Activated CD4-positive, alpha-beta memory T cell treated with anti-CD3 and anti-CD28 coated beads for 36 hours (primary cell): ENCODE measurements at regions not wholly inside any gene's neighbourhood (a gene's known extent, or its start where the extent isn't known, plus 50 kb on each side); places are given as distances from the start of the nearest gene placed in this dataset.

Source experiments
- CTCF ChIA-PET: fragments of 350-600 bp; sonication (Branson Sonifier 250); formaldehyde crosslinking; loops from one replicate; lab custom pipeline; 2021; ENCODE audit warnings: antibody characterized with exemption, inconsistent platforms; lab: Charles Lee
- POLR2A ChIA-PET: fragments of 350-600 bp; sonication (Branson Sonifier 250); formaldehyde crosslinking; loops from one replicate; lab custom pipeline; 2021; ENCODE audit warnings: antibody characterized with exemption; lab: Charles Lee
- DNase-seq: peaks from one replicate; pipeline ENCODE4 v3.0.0-alpha.2; 2020
- H3K27ac Mint-ChIP-seq: one replicate; pipeline ENCODE4 v1.8.0; 2021; ENCODE audit warnings: mixed read lengths
- H3K27me3 Mint-ChIP-seq: one replicate; pipeline ENCODE4 v1.8.0; 2021; ENCODE audit warnings: mixed read lengths
- H3K36me3 Mint-ChIP-seq: one replicate; pipeline ENCODE4 v1.8.0; 2021; ENCODE audit warnings: mixed read lengths
- H3K4me1 Mint-ChIP-seq: one replicate; pipeline ENCODE4 v1.8.0; 2021; ENCODE audit warnings: low read depth, mixed read lengths
- H3K4me3 Mint-ChIP-seq: one replicate; pipeline ENCODE4 v1.8.0; 2021; ENCODE audit warnings: mild to moderate bottlenecking, mixed read lengths
- H3K9me3 Mint-ChIP-seq: one replicate; pipeline ENCODE4 v1.8.0; 2021; ENCODE audit warnings: mixed read lengths
- intact Hi-C: fragments of 100-400 bp; cut with micrococcal nuclease; formaldehyde crosslinking; loops from one replicate; pipeline ENCODE4 v1.15.1; 2023

DNA sequence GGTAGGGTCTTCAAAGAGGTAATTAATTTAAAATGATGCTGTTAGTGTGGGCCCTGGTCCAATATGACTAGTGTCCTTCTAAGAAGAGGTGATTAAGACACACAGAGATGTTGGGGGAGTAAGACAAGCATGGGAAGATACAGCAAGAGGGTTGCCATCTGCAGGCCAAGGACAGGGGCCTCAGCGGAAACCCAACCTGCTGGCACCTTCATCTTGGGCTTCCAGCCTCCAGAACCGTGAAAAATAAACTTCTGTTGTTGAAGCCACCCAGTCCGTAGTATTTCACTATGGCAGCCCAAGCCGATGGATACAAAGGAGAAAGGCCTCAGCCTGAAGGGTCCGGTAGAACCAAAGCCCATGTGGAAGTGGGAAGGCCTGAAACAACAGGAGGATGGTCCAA is 161.7 kb upstream of the UBE2E1 start:
- no peak overlapping the region for H3K27ac Mint-ChIP-seq
- CTCF ChIA-PET: no interaction called here
- no peaks in the 10 kb centered on the region for H3K9me3 Mint-ChIP-seq
- no peaks in the 10 kb centered on the region for H3K4me1 Mint-ChIP-seq
- POLR2A ChIA-PET: no interaction called here
- no peaks in the 10 kb centered on the region for H3K36me3 Mint-ChIP-seq
- intact Hi-C loops: no loop called here
- no peak overlapping the region for H3K4me3 Mint-ChIP-seq
- peaks cover 6% of the 10 kb centered on the region for H3K27me3 Mint-ChIP-seq
- no peak for DNase-seq

DNA sequence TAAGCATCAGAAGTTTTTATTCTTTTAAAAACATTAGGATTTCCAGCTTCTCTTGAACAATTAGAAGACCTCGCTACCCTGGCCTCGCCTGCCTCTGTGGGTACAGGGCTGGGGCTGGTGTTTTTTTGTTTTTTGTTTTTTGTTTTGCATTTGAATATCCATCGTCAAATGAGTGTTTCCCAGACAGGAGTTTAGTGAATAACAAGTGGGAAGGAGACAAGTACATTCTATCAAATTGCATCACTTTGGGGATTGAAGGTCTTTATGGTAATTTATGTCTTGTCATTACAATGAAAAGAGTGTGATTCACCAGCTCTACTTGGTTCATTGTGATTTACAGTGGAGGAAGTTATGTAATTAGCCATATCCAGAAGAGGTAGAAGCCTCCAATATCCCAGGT is 161.1 kb upstream of the UBE2E1 start:
- ChIA-PET CTCF (no interaction called here), POLR2A (no interaction called here)
- no peaks in the 10 kb centered on the region for H3K9me3 Mint-ChIP-seq
- no peaks in the 10 kb centered on the region for H3K36me3 Mint-ChIP-seq
- no peak overlapping the region for H3K4me3 Mint-ChIP-seq
- H3K4me1 Mint-ChIP-seq: no peaks in the 10 kb centered on the region
- intact Hi-C loops: no loop called here
- H3K27ac Mint-ChIP-seq: no peak overlapping the region
- DNase-seq: no peak
- peaks cover 11% of the 10 kb centered on the region for H3K27me3 Mint-ChIP-seq

DNA sequence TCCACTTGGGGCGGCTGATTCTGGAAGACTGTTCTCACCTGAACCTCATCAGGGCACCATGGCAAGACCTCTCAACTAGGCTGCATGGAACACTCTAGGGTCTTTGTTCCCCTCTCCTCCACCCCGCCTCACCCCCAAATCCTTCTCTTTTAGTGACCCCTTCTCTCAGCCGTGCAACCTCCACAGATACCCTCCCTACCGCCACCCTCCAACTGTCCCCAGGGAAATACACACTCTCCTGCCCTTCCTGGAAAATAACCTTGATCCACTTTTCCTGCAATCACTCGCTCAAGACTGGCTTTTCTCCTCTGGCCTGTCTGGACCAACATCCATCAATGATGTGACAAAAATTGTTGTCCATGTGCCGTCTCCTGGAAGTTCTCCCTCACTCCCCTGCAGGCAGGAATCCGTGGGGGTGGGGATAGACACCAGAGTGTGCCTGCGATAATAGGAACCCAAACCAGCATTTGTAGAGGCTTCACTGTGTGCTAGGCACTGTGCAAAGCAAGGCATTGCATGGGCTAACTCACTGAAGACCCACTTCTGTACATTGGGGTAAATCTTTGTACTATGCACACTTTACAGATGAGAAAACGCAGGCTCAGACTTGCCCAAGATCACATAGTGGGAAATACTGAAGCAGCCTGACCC is 160.1 kb upstream of the UBE2E1 start:
- H3K27me3 Mint-ChIP-seq: peaks cover 17% of the 10 kb centered on the region
- H3K36me3 Mint-ChIP-seq: no peaks in the 10 kb centered on the region
- no peaks in the 10 kb centered on the region for H3K9me3 Mint-ChIP-seq
- no peak for DNase-seq
- no peak overlapping the region for H3K27ac Mint-ChIP-seq
- H3K4me1 Mint-ChIP-seq: no peaks in the 10 kb centered on the region
- POLR2A ChIA-PET: no interaction called here
- intact Hi-C loops: no loop called here
- no peak overlapping the region for H3K4me3 Mint-ChIP-seq
- CTCF ChIA-PET: no interaction called here

DNA sequence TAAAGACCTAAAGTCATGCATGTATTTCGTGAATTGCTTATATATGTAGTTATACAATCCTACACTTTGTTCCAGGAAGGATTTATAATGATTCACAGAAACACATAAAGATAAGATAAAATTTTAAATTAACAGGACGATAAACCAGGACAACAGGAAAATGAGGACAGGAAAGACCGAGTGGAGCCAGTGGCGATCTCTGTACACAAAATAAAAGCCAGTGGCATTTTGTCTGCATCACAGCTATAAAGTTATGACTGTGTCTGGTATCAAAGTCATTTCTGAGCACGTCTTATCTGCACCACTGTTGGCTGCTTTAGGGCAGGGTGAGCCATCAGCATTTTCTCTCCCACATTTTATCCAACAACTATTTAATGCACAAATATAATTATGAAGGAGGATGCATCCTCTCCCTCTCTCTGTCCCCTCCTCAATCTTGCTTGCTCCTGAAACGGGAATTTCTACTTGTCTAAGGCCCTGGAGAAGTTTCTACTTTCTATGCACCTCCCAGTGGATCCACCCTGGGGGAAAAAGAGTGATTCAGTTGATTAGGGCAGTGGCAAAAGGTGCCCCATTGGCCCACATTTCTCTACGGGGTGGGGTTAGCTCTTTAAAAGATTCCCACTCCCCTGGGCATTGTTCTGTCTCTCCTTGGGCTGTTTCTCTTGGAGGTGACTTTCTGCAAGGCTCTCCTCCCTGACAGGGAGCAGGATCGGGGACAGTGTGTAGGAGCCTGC is 159.4 kb upstream of the UBE2E1 start:
- ChIA-PET CTCF (no interaction called here), POLR2A (no interaction called here)
- Mint-ChIP-seq H3K36me3 (no peaks in the 10 kb centered on the region), H3K27ac (no peak overlapping the region), H3K9me3 (no peaks in the 10 kb centered on the region), H3K27me3 (peaks cover 20% of the 10 kb centered on the region), H3K4me3 (no peak overlapping the region), H3K4me1 (no peaks in the 10 kb centered on the region)
- intact Hi-C loops: no loop called here
- DNase-seq: no peak

DNA sequence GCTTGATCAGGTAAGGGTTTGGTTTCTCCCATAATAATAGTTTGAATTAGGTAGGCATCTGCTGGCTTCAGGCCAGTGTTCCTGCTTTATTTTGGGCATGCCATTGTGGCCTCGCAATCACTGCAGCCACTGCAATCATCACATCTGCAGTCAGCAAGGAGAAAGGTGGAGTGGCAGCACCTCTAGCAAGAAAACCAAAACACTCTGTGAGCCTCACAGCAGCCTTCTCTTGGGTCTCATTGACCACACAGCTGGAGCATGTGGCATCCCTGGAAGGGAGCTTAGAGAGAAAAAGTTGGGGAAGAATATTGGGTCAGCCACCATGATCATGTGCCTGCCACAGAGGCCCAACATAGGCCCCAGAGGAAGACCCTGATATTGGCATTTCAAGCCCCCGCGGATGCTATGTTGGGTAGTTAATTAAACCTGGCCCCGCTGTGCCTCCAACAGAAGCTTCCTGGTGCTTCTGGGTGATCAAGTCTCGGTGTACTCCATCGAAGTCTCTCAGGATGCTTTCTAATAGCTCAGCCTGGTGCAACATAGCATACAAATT is 158.0 kb upstream of the UBE2E1 start:
- Mint-ChIP-seq H3K36me3 (no peaks in the 10 kb centered on the region), H3K27ac (no peak overlapping the region), H3K4me1 (no peaks in the 10 kb centered on the region), H3K9me3 (no peaks in the 10 kb centered on the region), H3K27me3 (peaks cover 20% of the 10 kb centered on the region), H3K4me3 (no peak overlapping the region)
- ChIA-PET POLR2A (no interaction called here), CTCF (no interaction called here)
- no peak for DNase-seq
- intact Hi-C loops: no loop called here

DNA sequence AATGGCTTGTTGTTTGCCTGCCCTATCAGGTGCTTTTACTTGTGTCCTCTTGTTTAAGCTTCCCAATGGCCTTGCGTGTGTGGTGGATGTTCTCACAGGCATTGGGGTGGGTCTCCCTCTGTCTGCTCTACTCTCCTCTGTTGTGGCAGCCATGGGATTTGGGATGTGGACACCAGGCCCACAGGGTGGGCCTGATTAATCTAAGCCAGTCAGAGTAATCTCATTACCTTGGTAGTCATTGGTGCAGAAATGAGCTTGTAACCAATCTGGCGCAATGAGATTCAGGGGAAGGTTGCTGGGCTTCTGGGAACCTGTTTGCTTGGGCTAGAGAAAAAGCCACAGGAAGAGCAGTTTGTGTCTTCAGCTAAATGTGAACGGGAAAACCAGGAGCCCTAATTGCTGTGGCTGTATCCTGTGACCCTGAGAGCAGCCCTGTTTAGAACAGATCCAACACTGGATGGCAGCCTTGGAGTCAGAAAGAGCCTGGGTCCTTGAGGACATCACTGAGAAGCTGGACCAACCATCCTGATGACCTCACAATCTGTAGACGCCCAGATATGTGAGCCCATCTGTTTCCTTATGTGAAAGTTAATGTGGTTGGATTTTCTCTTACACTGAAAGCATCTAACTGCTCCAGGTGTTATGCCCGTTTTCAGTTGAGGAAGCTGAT is 157.3 kb upstream of the UBE2E1 start:
- Mint-ChIP-seq H3K27ac (no peak overlapping the region), H3K4me1 (no peaks in the 10 kb centered on the region), H3K27me3 (peaks cover 20% of the 10 kb centered on the region), H3K9me3 (no peaks in the 10 kb centered on the region), H3K36me3 (no peaks in the 10 kb centered on the region), H3K4me3 (no peak overlapping the region)
- ChIA-PET POLR2A (no interaction called here), CTCF (no interaction called here)
- DNase-seq: no peak
- intact Hi-C loops: no loop called here

DNA sequence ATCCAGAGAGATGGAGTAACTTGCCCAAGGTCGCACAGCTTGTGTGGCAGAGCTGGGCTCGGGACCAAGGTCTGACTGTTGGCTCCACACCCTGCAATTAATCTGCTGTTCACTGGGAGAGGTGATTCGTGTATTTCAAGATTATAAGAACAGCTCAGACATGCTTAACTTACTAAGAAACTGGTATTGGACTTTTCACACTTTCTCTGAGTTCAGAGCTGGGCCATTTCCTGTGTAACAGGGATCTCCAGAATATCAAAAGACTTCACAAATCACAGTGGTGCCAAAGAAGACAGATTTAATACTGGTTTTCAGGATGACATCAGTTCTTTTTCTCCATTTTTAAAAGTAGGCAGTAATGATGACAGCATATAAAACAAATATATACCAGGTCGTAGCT is 156.8 kb upstream of the UBE2E1 start:
- intact Hi-C loops: no loop called here
- Mint-ChIP-seq H3K4me3 (no peak overlapping the region), H3K27me3 (peaks cover 20% of the 10 kb centered on the region), H3K27ac (no peak overlapping the region), H3K9me3 (no peaks in the 10 kb centered on the region), H3K36me3 (no peaks in the 10 kb centered on the region), H3K4me1 (no peaks in the 10 kb centered on the region)
- CTCF ChIA-PET: no interaction called here
- no peak for DNase-seq
- POLR2A ChIA-PET: no interaction called here

DNA sequence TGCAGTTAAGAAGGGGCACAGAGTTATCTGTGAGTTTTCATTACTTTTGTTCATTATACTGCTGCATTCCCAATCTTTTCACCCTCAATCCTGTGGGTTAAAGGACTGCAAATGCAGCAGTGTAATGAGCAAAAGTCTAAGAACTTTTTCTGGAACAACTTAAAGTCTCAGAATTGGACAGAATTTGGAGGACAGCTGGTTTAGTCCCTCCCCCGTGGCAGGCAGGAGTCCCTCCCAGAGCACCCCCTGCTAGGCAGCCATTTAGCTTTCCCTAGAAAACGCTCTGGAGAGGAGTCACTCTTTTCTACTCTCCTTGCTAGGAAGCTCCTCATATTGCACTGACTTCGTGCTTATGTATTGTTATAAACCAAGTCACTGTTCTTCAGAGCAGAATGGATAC is 156.3 kb upstream of the UBE2E1 start:
- intact Hi-C loops: no loop called here
- no peak overlapping the region for H3K4me3 Mint-ChIP-seq
- CTCF ChIA-PET: no interaction called here
- no peaks in the 10 kb centered on the region for H3K4me1 Mint-ChIP-seq
- no peak overlapping the region for H3K27ac Mint-ChIP-seq
- no peak for DNase-seq
- H3K36me3 Mint-ChIP-seq: no peaks in the 10 kb centered on the region
- POLR2A ChIA-PET: no interaction called here
- H3K9me3 Mint-ChIP-seq: no peaks in the 10 kb centered on the region
- H3K27me3 Mint-ChIP-seq: peaks cover 20% of the 10 kb centered on the region

DNA sequence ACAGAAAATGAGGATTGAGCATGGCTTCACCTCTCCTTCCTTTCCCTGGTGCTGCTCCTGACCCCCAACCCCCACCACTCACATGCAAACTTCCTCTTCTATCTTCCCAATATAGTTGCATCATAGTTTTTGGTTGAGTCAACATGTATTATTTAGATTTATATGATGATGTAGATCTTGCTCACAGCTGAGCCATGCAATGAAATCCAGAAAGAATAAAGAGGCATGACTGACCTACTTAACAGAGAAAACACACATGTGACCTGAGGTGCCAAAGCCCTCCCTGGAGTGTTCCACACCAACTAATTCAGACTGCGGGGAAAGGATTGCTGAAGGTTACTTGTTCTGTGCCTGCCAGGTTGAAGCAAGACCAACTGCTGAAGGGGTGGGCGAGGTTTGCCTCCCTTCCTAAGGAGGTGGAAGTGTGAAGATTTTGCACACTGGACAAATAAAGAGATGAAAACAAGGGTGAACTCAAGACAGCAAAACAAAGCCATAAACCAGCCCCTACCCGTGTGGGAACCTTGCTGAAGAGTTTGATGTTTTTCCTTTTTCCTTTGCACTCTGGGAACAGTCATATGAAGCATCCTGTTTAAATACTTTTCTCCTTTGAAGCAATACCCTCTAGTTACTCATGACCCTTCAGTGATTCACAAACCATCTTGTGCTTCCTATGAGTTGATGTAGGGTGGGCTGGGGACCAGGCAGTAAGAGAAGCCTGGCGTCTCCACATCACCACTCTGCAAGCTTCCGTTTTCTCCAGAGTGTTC is 155.2 kb upstream of the UBE2E1 start:
- no peak for DNase-seq
- ChIA-PET CTCF (no interaction called here), POLR2A (no interaction called here)
- H3K27ac Mint-ChIP-seq: no peak overlapping the region
- intact Hi-C loops: no loop called here
- H3K9me3 Mint-ChIP-seq: peaks cover under 1% of the 10 kb centered on the region
- H3K4me1 Mint-ChIP-seq: no peaks in the 10 kb centered on the region
- no peak overlapping the region for H3K4me3 Mint-ChIP-seq
- no peaks in the 10 kb centered on the region for H3K36me3 Mint-ChIP-seq
- H3K27me3 Mint-ChIP-seq: peaks cover 20% of the 10 kb centered on the region

DNA sequence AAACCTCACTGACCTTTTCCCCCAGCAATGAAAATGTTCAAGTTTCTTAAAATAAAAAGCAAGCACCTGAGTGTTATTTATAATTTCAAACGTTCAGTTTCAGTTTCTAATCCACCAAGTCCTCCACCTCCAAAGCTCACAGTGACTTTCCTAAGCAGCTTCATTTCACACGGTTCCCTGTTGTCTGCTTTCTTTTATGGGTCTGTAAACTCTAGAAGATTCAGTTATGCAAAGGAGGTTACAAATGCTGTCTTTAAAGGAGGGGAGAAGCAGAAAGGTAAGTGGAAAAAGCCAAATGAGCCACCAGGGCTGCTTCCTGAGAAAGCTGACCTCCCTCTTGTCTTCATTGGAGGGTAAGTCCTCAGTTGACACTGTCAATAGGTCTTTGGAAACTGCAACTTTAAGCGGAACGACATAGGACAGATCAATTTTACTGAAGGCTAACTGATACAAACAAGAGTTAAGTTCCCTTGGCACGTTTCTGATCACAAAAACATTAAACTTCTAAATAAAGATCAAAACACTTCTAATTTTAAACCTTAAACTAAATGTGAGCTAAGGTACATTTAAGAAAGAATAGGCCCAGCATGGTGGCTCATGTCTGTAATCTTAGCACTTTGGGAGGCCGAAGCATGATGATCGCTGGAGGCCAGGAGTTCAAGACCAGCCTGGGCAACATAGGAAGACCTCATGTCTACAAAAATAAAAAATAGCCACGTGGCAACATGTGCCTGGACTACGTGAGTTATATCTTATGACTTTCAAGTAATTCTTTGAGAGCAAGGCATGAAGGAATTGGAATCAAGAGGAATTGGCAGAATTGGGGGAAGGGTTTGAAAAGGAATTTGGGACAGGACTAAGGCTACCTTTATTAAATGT is 151.9 kb upstream of the UBE2E1 start:
- no peak for DNase-seq
- H3K4me3 Mint-ChIP-seq: no peak overlapping the region
- H3K27ac Mint-ChIP-seq: no peak overlapping the region
- ChIA-PET CTCF (interaction anchor here (1.0 kb wide), 1 partner anchor 10 kb away, joined by 3 read pairs; no protein-coding TSS in a partner anchor), POLR2A (no interaction called here)
- H3K9me3 Mint-ChIP-seq: peaks cover 4% of the 10 kb centered on the region
- H3K4me1 Mint-ChIP-seq: no peaks in the 10 kb centered on the region
- intact Hi-C loops: no loop called here
- H3K27me3 Mint-ChIP-seq: peaks cover 16% of the 10 kb centered on the region
- no peaks in the 10 kb centered on the region for H3K36me3 Mint-ChIP-seq

DNA sequence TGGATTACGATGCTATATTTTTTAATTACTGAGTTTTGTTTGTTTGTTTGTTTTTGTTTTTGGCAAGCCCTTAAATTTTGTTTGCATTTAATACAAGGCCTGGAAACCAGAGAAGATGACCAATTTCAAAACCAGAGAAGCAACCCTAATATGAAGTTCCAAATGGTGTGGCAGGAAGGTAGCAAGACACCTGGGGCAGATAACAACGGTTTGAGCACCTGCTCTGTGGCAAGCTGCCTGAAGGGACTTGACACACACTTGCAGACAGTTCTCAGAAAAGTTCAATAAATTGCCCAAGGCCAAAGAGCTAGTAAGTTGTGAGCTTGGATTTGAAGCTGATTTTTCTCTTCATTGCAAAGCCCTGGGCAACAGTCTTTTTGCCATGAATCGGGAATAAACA is 151.2 kb upstream of the UBE2E1 start:
- ChIA-PET CTCF (interaction anchor here (1.0 kb wide), 1 partner anchor 9 kb away, joined by 3 read pairs; no protein-coding TSS in a partner anchor), POLR2A (no interaction called here)
- Mint-ChIP-seq H3K9me3 (peaks cover 4% of the 10 kb centered on the region), H3K27ac (no peak overlapping the region), H3K27me3 (peaks cover 11% of the 10 kb centered on the region), H3K4me1 (no peaks in the 10 kb centered on the region), H3K36me3 (no peaks in the 10 kb centered on the region), H3K4me3 (no peak overlapping the region)
- intact Hi-C loops: no loop called here
- no peak for DNase-seq
